PC-9 (cell line): ENCODE measurements at regions not wholly inside any gene's neighbourhood (a gene's known extent, or its start where the extent isn't known, plus 50 kb on each side); places are given as distances from the start of the nearest gene placed in this dataset.

Experiments used
- EZH2 ChIP-seq: fragments of 200-600 bp; sonication (generic); IDR thresholded peaks from 2 replicates; pipeline ENCODE4 v1.8.0; 2017; ENCODE audit warnings: antibody characterized with exemption, low read depth
- TF ChIP-seq, protein P1 (sequence below): fragments of 200-600 bp; sonication (generic); conservative IDR thresholded peaks from 2 replicates; pipeline ENCODE4 v1.6.1; 2017; ENCODE audit warnings: mixed run types, antibody characterized with exemption, mild to moderate bottlenecking, moderate library complexity

GRCh38 chr15:39246523-39246922 is 334.4 kb upstream of the THBS1 start:
- TF ChIP-seq, protein P1, sequence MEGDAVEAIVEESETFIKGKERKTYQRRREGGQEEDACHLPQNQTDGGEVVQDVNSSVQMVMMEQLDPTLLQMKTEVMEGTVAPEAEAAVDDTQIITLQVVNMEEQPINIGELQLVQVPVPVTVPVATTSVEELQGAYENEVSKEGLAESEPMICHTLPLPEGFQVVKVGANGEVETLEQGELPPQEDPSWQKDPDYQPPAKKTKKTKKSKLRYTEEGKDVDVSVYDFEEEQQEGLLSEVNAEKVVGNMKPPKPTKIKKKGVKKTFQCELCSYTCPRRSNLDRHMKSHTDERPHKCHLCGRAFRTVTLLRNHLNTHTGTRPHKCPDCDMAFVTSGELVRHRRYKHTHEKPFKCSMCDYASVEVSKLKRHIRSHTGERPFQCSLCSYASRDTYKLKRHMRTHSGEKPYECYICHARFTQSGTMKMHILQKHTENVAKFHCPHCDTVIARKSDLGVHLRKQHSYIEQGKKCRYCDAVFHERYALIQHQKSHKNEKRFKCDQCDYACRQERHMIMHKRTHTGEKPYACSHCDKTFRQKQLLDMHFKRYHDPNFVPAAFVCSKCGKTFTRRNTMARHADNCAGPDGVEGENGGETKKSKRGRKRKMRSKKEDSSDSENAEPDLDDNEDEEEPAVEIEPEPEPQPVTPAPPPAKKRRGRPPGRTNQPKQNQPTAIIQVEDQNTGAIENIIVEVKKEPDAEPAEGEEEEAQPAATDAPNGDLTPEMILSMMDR: no peak
- TF ChIP-seq EZH2: no peak
